Renal cortex interstitium (tissue), 11 donors: ENCODE measurements at regions not wholly inside any gene's neighbourhood (a gene's known extent, or its start where the extent isn't known, plus 50 kb on each side); places are given as distances from the start of the nearest gene placed in this dataset.

Experiments used
- DNase-seq, 11 donors: peaks; one replicate each; pipeline ENCODE4 v3.0.0-alpha.2; 2013; ENCODE audit warnings: low read depth in 9 of 11, low spot score in 4 of 11; ENCODE audit errors: extremely low read depth in 1 of 11

- no peak for DNase-seq
These were observed 98.9 kb downstream of the ACKR3 start for GRCh38 chr2:236668531-236668969.

GRCh38 chr2:236670235-236670620 is 100.6 kb downstream of the ACKR3 start:
- DNase-seq: no peak

GRCh38 chr2:236671896-236672562 is 102.4 kb downstream of the ACKR3 start:
- DNase-seq: no peak

- DNase-seq: no peak
These were observed 103.0 kb downstream of the ACKR3 start for GRCh38 chr2:236672606-236673005.

- no peak for DNase-seq
These were observed 103.6 kb downstream of the ACKR3 start for GRCh38 chr2:236673126-236673822.

GRCh38 chr2:236673823-236674185 is 104.2 kb downstream of the ACKR3 start:
- no peak for DNase-seq

GRCh38 chr2:236674238-236674637 is 104.6 kb downstream of the ACKR3 start:
- no peak for DNase-seq

- DNase-seq: no peak
These were observed 105.0 kb downstream of the ACKR3 start for GRCh38 chr2:236674646-236675045.

- DNase-seq: no peak
These were observed 105.4 kb downstream of the ACKR3 start for GRCh38 chr2:236675051-236675450.

- no peak for DNase-seq
These were observed 105.9 kb downstream of the ACKR3 start for GRCh38 chr2:236675526-236675925.

GRCh38 chr2:236676136-236676873 is 106.7 kb downstream of the ACKR3 start:
- DNase-seq: no peak

- no peak for DNase-seq
These were observed 107.7 kb downstream of the ACKR3 start for GRCh38 chr2:236677368-236677767.

- DNase-seq: no peak
These were observed 108.8 kb downstream of the ACKR3 start for GRCh38 chr2:236678307-236678975.

- DNase-seq: no peak
These were observed 110.5 kb downstream of the ACKR3 start for GRCh38 chr2:236679884-236680860.

- no peak for DNase-seq
These were observed 113.2 kb downstream of the ACKR3 start for GRCh38 chr2:236682651-236683422.

GRCh38 chr2:236684504-236685256 is 115.1 kb downstream of the ACKR3 start:
- DNase-seq: no peak

GRCh38 chr2:236685361-236685760 is 115.7 kb downstream of the ACKR3 start:
- no peak for DNase-seq
